Mucosa of descending colon (tissue), 3 donors: ENCODE measurements at regions not wholly inside any gene's neighbourhood (a gene's known extent, or its start where the extent isn't known, plus 50 kb on each side); places are given as distances from the start of the nearest gene placed in this dataset.

ENCODE experiments used
- ATAC-seq: fragments of 200-7000 bp; cut with Tn5 transposase; one replicate; pipeline ENCODE4 v1.9.1; 2020; ENCODE audit warnings: mild to moderate bottlenecking, moderate library complexity
- DNase-seq, 3 donors: peaks; one replicate each; pipeline ENCODE4 v3.0.0-alpha.2; 2020
- H3K36me3 ChIP-seq: fragments of 200-600 bp; one replicate; pipeline ENCODE4 v1.8.0; 2021; ENCODE audit warnings: low read depth, mild to moderate bottlenecking
- H3K4me1 ChIP-seq: fragments of 200-600 bp; one replicate; pipeline ENCODE4 v1.8.0; 2021; ENCODE audit warnings: low read depth, mild to moderate bottlenecking
- H3K4me3 ChIP-seq: fragments of 200-600 bp; one replicate; pipeline ENCODE4 v1.8.0; 2021; ENCODE audit warnings: mild to moderate bottlenecking
- H3K9me3 ChIP-seq: fragments of 200-600 bp; one replicate; pipeline ENCODE4 v1.8.0; 2021; ENCODE audit warnings: mild to moderate bottlenecking
- intact Hi-C, 2 donors: fragments of 100-400 bp; cut with DNase I in 1 of 2; cut with micrococcal nuclease in 1 of 2; formaldehyde crosslinking; loops; one replicate each; pipeline versions ENCODE4 v1.11.0 to v1.11.1; 2022; cut with DNase I, micrococcal nuclease
- TF ChIP-seq, protein P1 (sequence below): fragments of 200-600 bp; IDR thresholded peaks from one replicate; pipeline ENCODE4 v1.8.0; 2022; ENCODE audit warnings: antibody characterized with exemption, mild to moderate bottlenecking
- donor health status: DM: no; HTN: no; CAD: no; lungs with moderate emphysema.
- donor health status: DM: no; HTN: no; CAD: no.
- donor health status: DM: no; HTN: yes; CAD: no.

- no peak for DNase-seq
- intact Hi-C loops = no loop called here
- Histone ChIP-seq H3K36me3 (no peaks in the 10 kb centered on the region), H3K9me3 (peaks cover 12% of the 10 kb centered on the region), H3K4me3 (no peak overlapping the region), H3K4me1 (no peaks in the 10 kb centered on the region)
- no peak for ATAC-seq
- TF ChIP-seq, protein P1, sequence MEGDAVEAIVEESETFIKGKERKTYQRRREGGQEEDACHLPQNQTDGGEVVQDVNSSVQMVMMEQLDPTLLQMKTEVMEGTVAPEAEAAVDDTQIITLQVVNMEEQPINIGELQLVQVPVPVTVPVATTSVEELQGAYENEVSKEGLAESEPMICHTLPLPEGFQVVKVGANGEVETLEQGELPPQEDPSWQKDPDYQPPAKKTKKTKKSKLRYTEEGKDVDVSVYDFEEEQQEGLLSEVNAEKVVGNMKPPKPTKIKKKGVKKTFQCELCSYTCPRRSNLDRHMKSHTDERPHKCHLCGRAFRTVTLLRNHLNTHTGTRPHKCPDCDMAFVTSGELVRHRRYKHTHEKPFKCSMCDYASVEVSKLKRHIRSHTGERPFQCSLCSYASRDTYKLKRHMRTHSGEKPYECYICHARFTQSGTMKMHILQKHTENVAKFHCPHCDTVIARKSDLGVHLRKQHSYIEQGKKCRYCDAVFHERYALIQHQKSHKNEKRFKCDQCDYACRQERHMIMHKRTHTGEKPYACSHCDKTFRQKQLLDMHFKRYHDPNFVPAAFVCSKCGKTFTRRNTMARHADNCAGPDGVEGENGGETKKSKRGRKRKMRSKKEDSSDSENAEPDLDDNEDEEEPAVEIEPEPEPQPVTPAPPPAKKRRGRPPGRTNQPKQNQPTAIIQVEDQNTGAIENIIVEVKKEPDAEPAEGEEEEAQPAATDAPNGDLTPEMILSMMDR = no peak
These were observed 942.5 kb downstream of the EFNA5 start for GRCh38 chr5:106728208-106728607.

DNA sequence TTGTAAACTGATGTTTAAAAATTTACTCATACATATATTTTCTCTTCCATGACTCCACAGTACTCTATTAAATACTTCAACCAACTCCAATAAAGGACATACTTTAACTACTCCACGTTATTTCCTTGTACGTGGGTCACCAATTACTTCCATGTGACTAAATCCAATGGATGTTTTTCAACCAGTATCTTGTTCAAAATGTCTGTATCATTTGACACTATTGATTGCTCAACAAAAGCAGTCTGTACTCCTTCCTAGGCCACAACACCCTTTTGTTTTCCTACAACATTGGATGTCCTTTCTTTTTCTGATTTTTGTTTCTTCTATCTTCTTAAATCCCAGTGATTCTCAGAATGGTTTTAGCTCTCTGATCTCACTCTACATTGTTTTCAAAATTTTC, 943.7 kb downstream of the EFNA5 start:
- peaks cover 3% of the 10 kb centered on the region for H3K9me3 ChIP-seq
- no peak overlapping the region for H3K4me3 ChIP-seq
- intact Hi-C loops = no loop called here
- DNase-seq = no peak
- TF ChIP-seq, protein P1 = no peak
- ATAC-seq = no peak
- no peaks in the 10 kb centered on the region for H3K36me3 ChIP-seq
- H3K4me1 ChIP-seq = no peaks in the 10 kb centered on the region

DNA sequence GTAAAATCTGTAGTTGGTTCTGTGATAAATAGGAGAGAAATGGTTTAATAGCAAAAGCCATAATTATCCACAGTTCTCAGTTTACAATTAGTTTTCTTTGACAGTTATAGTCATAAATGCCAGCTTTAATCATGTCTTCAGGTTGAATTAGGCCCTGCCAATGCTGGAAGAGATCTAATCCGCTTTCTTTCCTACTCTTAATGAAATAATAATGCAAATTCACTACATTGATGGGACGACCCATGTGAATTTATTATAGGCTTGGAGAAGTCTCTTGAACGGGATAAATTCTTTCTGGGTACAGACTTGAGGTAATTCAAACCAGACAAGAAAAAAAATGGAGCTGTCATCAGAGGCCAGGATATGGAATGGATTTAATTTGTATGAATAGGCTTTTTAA, 950.4 kb downstream of the EFNA5 start:
- ATAC-seq (no peak), DNase-seq (no peak)
- TF ChIP-seq, protein P1 = no peak
- Histone ChIP-seq H3K9me3 (no peaks in the 10 kb centered on the region), H3K4me3 (no peak overlapping the region), H3K36me3 (no peaks in the 10 kb centered on the region), H3K4me1 (no peaks in the 10 kb centered on the region)
- intact Hi-C loops = no loop called here

- no peak for ATAC-seq
- no peak for DNase-seq
- H3K36me3 ChIP-seq = no peaks in the 10 kb centered on the region
- H3K4me1 ChIP-seq = no peaks in the 10 kb centered on the region
- TF ChIP-seq, protein P1 = no peak
- H3K4me3 ChIP-seq = no peak overlapping the region
- no peaks in the 10 kb centered on the region for H3K9me3 ChIP-seq
- intact Hi-C loops = no loop called here
These were observed 970.9 kb downstream of the EFNA5 start for GRCh38 chr5:106699796-106700195.

GRCh38 chr5:106699198-106699597, 971.5 kb downstream of the EFNA5 start:
- Histone ChIP-seq H3K4me1 (no peaks in the 10 kb centered on the region), H3K9me3 (no peaks in the 10 kb centered on the region)
- TF ChIP-seq, protein P1 = no peak

DNA sequence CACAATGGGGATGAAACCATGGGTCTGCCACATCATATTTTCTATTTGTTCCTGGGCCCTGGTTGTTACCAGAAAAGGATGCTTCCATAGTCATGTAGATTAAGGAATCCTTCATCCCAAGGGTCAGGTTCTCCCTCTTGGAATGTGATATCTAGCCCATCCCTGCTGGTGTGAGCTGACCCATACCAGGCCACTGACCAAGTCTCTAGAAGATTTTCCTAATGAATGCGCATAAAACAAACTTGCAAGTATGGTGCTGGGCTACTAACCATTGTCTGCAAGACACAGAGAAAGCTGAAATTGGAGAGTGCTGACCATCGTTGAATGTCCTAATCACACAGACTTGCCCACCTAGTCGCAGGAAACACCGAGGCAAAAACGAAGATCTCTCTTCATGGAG, 972.6 kb downstream of the EFNA5 start:
- intact Hi-C loops = no loop called here
- no peak for ATAC-seq
- TF ChIP-seq, protein P1 = no peak
- Histone ChIP-seq H3K9me3 (no peaks in the 10 kb centered on the region), H3K4me1 (no peaks in the 10 kb centered on the region), H3K4me3 (no peak overlapping the region), H3K36me3 (no peaks in the 10 kb centered on the region)
- DNase-seq = no peak

More at GRCh38 chr5:106699198-106699597, 971.5 kb downstream of the EFNA5 start:
- no peaks in the 10 kb centered on the region for H3K36me3 ChIP-seq
- intact Hi-C loops = no loop called here
- DNase-seq = no peak
- no peak for ATAC-seq
- no peak overlapping the region for H3K4me3 ChIP-seq
